HEK293T (cell line): ENCODE measurements at regions not wholly inside any gene's neighbourhood (a gene's known extent, or its start where the extent isn't known, plus 50 kb on each side); places are given as distances from the start of the nearest gene placed in this dataset.

ENCODE experiments used
- BHLHE40 ChIP-seq: fragments of 450-650 bp; IDR thresholded peaks from 2 replicates; pipeline ENCODE4 v1.6.1; 2016; ENCODE audit warnings: mild to moderate bottlenecking, moderate library complexity, borderline replicate concordance
- CTBP1 ChIP-seq: fragments of 450-650 bp; IDR thresholded peaks from 2 replicates; pipeline ENCODE4 v1.6.1; 2016; ENCODE audit warnings: borderline replicate concordance
- ELF4 ChIP-seq: fragments of 450-650 bp; IDR thresholded peaks from 2 replicates; pipeline ENCODE4 v1.6.1; 2017; ENCODE audit warnings: antibody characterized with exemption
- FOXK2 ChIP-seq: fragments of 450-650 bp; IDR thresholded peaks from 2 replicates; pipeline ENCODE4 v1.6.1; 2016; ENCODE audit warnings: mild to moderate bottlenecking
- LEF1 ChIP-seq: fragments of 450-650 bp; IDR thresholded peaks from 2 replicates; pipeline ENCODE4 v1.6.1; 2017; ENCODE audit warnings: mild to moderate bottlenecking, borderline replicate concordance
- PKNOX1 ChIP-seq: fragments of 450-650 bp; IDR thresholded peaks from 2 replicates; pipeline ENCODE4 v1.6.1; 2016
- SP1 ChIP-seq: fragments of 450-650 bp; IDR thresholded peaks from 2 replicates; pipeline ENCODE4 v1.6.1; 2017
- TARDBP ChIP-seq: fragments of 450-650 bp; IDR thresholded peaks from 2 replicates; pipeline ENCODE4 v1.6.1; 2016

DNA sequence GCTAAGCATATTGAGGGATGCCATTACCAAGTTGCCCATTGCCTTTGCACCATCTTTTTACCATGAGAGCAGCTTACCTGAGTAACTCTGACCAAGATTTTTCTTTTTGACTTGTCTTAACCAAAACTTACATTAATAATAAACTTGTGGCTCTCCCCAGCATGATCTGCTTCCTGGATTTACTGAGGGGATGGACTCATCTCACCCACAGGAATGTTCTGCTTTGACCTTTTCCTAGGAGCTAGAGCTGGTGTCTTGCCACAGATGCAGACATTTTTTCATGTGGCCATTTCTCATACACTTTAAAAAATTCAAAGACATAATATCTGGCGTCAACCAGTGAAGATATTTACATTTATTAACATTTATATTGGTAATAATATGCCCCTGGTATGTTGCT, 79.2 kb upstream of the EFHC2 start:
- TF ChIP-seq PKNOX1 (no peak), LEF1 (no peak), TARDBP (no peak), SP1 (no peak), FOXK2 (no peak), CTBP1 (no peak), ELF4 (no peak), BHLHE40 (no peak)
